ENCODE measurements at regions not wholly inside any gene's neighbourhood (a gene's known extent, or its start where the extent isn't known, plus 50 kb on each side); places are given as distances from the start of the nearest gene placed in this dataset.
"Not testable (repeated sequence)": the region's sequence is repeated elsewhere in the genome, so short reads cannot be mapped to it uniquely, and the experiment has no call there.

GRCh38 chr3:72646263-72646662 lies 202.0 kb downstream of the SHQ1 start:
- no peak for DNase-seq (ENCODE audit: low read depth)
- TF ChIP-seq, protein P1, sequence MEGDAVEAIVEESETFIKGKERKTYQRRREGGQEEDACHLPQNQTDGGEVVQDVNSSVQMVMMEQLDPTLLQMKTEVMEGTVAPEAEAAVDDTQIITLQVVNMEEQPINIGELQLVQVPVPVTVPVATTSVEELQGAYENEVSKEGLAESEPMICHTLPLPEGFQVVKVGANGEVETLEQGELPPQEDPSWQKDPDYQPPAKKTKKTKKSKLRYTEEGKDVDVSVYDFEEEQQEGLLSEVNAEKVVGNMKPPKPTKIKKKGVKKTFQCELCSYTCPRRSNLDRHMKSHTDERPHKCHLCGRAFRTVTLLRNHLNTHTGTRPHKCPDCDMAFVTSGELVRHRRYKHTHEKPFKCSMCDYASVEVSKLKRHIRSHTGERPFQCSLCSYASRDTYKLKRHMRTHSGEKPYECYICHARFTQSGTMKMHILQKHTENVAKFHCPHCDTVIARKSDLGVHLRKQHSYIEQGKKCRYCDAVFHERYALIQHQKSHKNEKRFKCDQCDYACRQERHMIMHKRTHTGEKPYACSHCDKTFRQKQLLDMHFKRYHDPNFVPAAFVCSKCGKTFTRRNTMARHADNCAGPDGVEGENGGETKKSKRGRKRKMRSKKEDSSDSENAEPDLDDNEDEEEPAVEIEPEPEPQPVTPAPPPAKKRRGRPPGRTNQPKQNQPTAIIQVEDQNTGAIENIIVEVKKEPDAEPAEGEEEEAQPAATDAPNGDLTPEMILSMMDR (IDR thresholded peaks at IDR 0.05; ENCODE audit: control insufficient read depth, insufficient read depth, low read depth, low read length, missing control alignments) = no peak
- H3K4me3 ChIP-seq (ENCODE audit: control insufficient read depth, low read depth, low read length) = no peak overlapping the region

- not testable (repeated sequence) for H3K4me3 ChIP-seq (ENCODE audit: control insufficient read depth, low read depth, low read length); DNase-seq (ENCODE audit: low read depth)
These were observed 204.6 kb downstream of the SHQ1 start for GRCh38 chr3:72643635-72644034.

DNA sequence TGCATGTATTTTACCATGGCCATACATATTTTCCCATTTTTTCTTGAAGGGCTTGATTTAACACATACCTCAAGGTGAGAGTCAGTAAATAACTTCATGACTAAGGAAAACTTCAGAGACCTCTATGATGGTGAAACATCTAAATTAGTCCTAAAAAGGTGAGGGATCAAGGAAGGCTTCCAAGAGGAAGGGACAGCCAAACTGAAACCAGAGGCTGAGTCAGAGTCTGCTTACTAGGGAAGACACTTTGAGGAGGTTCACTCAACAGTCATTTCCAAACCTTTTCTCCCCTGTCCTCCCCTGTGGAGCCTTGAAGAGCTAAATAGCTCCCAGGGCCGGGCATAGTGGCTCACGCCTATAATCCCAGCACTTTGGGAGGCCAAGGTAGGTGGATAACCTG lies 206.6 kb downstream of the SHQ1 start:
- TF ChIP-seq, protein P1 (IDR thresholded peaks at IDR 0.05; ENCODE audit: control insufficient read depth, insufficient read depth, low read depth, low read length, missing control alignments) = no peak
- DNase-seq (ENCODE audit: low read depth) = no peak
- H3K4me3 ChIP-seq (ENCODE audit: control insufficient read depth, low read depth, low read length) = no peak overlapping the region

DNA sequence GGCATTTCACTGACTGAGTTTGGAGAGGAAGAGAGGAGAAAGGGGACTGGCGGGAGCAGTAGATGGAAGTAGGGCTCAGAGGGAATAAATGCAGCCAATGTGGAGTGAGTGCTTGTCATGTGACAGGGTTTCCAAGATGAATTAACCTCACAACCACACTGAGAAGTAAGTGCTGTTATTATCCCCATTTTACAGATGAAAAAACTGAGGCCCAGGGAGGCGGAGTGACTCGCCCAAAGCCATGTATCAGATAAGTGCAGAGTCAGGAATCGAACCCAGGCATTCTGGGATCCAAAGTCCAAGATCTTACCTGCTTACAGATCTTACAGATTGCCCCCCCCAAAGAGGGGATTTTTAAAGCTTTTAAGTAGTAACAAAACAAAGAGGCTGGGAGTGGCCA lies 207.2 kb downstream of the SHQ1 start:
- no peak for DNase-seq (ENCODE audit: low read depth)
- no peak overlapping the region for H3K4me3 ChIP-seq (ENCODE audit: control insufficient read depth, low read depth, low read length)
- TF ChIP-seq, protein P1 (IDR thresholded peaks at IDR 0.05; ENCODE audit: control insufficient read depth, insufficient read depth, low read depth, low read length, missing control alignments) = no peak

DNA sequence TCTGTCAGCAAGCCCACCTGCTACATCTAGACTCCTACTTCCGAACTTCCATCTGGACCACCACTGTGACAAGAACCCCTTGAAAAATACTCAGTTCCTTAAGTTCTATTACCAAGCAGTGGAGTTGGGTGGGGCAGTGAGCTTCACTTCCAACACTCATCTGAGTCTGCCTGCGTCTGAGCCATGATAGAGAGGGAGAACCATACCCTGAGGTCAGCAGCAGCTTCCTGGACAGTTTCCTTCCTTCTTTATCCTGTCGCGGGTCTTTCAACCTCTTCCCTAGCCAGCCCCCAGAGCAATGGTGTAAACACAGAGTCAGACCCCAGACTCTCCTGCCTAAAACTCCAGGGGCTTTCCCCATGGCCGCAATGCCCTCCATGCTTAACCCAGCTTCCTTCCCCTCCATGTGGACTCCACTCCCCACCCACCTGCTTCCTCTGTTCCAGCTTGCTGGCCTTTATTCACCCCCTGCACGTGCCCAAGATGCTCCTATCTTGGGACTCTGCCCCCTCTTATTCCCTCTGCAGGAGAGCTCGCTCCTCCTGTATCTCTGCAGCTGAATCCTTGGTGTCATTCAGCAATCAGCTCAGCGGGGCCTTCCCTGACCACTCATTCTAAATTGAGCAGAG lies 211.2 kb downstream of the SHQ1 start:
- no peak overlapping the region for H3K4me3 ChIP-seq (ENCODE audit: control insufficient read depth, low read depth, low read length)
- no peak for DNase-seq (ENCODE audit: low read depth)
- TF ChIP-seq, protein P1 (IDR thresholded peaks at IDR 0.05; ENCODE audit: control insufficient read depth, insufficient read depth, low read depth, low read length, missing control alignments) = no peak

GRCh38 chr3:72635551-72635950 lies 212.7 kb downstream of the SHQ1 start:
- H3K4me3 ChIP-seq (ENCODE audit: control insufficient read depth, low read depth, low read length) = no peak overlapping the region
- TF ChIP-seq, protein P1 (IDR thresholded peaks at IDR 0.05; ENCODE audit: control insufficient read depth, insufficient read depth, low read depth, low read length, missing control alignments) = no peak
- no peak for DNase-seq (ENCODE audit: low read depth)

DNA sequence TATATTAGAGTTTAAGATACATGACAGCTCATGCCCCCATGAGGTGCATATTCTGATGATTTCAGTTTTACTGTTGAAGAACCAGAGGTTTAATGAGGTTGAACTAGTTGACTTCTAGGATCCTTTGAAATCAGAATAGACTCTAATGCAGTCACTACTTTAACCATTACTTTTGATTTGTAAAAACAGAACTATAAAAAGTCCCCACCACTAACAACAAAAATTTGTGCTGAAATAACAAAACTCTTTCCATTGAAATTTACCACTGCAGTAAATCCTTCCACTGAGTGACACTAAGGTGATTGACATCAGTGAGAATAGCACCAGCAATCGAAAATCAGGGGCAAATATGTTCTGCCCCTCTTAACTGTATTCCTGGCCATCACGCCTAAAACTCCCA lies 214.1 kb downstream of the SHQ1 start:
- TF ChIP-seq, protein P1 (IDR thresholded peaks at IDR 0.05; ENCODE audit: control insufficient read depth, insufficient read depth, low read depth, low read length, missing control alignments) = no peak
- DNase-seq (ENCODE audit: low read depth) = no peak
- H3K4me3 ChIP-seq (ENCODE audit: control insufficient read depth, low read depth, low read length) = no peak overlapping the region

Data from AG09309 (cell line).